Endothelial cell of umbilical vein (primary cell): ENCODE measurements at regions not wholly inside any gene's neighbourhood (a gene's known extent, or its start where the extent isn't known, plus 50 kb on each side); places are given as distances from the start of the nearest gene placed in this dataset.

Source experiments
- BruUV-seq: library from RNA; stranded (reverse); fragments of 400-500 nt; replicated peaks from 2 replicates; lab custom pipeline; 2021; lab: Mats Ljungman, UMichigan
- CTCF ChIA-PET: fragments of 300-600, 350-600 bp; sonication (Branson Sonifier 250); formaldehyde crosslinking; loops from one replicate; lab custom pipeline; 2021; ENCODE audit warnings: antibody characterized with exemption, inconsistent platforms; lab: Charles Lee
- POLR2A ChIA-PET: fragments of 300-600, 350-600 bp; sonication (Branson Sonifier 250); formaldehyde crosslinking; loops from one replicate; lab custom pipeline; 2021; ENCODE audit warnings: antibody characterized with exemption, inconsistent platforms; lab: Charles Lee
- DNase-seq: peaks from one replicate; pipeline ENCODE4 v3.0.0-alpha.2; 2011; ENCODE audit warnings: low read depth, low spot score
- FAIRE-seq: peaks from 2 replicates; lab custom pipeline; 2011; peaks lifted over from hg19 to GRCh38; lab: Jason Lieb, UNC
- H2AFZ ChIP-seq: 2 replicates; pipeline ENCODE4 v1.6.0; 2012; ENCODE audit warnings: low read depth, low read length, control low read depth, inconsistent platforms
- H3K27ac ChIP-seq: 2 replicates; pipeline ENCODE4 v1.5.1; 2011; ENCODE audit warnings: low read depth, mild to moderate bottlenecking, control low read depth, low read length, moderate library complexity; ENCODE audit not compliant: insufficient read depth
- H3K27me3 ChIP-seq, 2 experiments: 2 replicates each; pipeline versions ENCODE4 v1.6.0 to v1.6.1; 2011; ENCODE audit warnings: low read length in 2 of 2, mixed read lengths in 1 of 2; ENCODE audit not compliant: control insufficient read depth in 2 of 2, insufficient read depth in 2 of 2
- H3K36me3 ChIP-seq, 2 experiments: 2 replicates in 1 of 2; 3 replicates in 1 of 2; pipeline ENCODE4 v1.5.1; 2011; ENCODE audit warnings: low read length in 2 of 2, mild to moderate bottlenecking in 1 of 2, moderate library complexity in 1 of 2; ENCODE audit not compliant: control insufficient read depth in 2 of 2, insufficient read depth in 2 of 2; ENCODE audit errors: extremely low read depth in 1 of 2
- H3K4me1 ChIP-seq: 3 replicates; pipeline ENCODE4 v1.5.1; 2011; ENCODE audit warnings: mild to moderate bottlenecking, low read length; ENCODE audit not compliant: control insufficient read depth, insufficient read depth; ENCODE audit errors: extremely low read depth
- H3K4me2 ChIP-seq: 2 replicates; pipeline ENCODE4 v1.6.1; 2011; ENCODE audit warnings: low read length, control low read depth, mixed read lengths; ENCODE audit not compliant: insufficient read depth
- H3K4me3 ChIP-seq, 3 experiments: fragments of 200-600 bp in 1 of 3; sonication (generic), shearing (Covaris generic) in 1 of 3; replicated peaks in 1 of 3; 2 replicates each; pipeline ENCODE4 v1.5.1; 2011 to 2016; ENCODE audit warnings: control low read depth in 3 of 3, low read length in 3 of 3, mild to moderate bottlenecking in 2 of 3, inconsistent platforms in 1 of 3, low read depth in 1 of 3, moderate library complexity in 1 of 3; ENCODE audit not compliant: insufficient read depth in 1 of 3
- H3K79me2 ChIP-seq: 2 replicates; pipeline ENCODE4 v1.6.0; 2012; ENCODE audit warnings: low read length, inconsistent platforms; ENCODE audit not compliant: control insufficient read depth, insufficient read depth
- H3K9ac ChIP-seq: replicated peaks from 2 replicates; pipeline ENCODE3; 2011; ENCODE audit warnings: low read length, control low read depth; ENCODE audit not compliant: insufficient read depth; ENCODE audit errors: extremely low read depth
- H3K9me1 ChIP-seq: replicated peaks from 3 replicates; pipeline ENCODE4 v1.6.0; 2011; ENCODE audit warnings: mild to moderate bottlenecking, low read length; ENCODE audit not compliant: control insufficient read depth, insufficient read depth; ENCODE audit errors: extremely low read depth
- H3K9me3 ChIP-seq: replicated peaks from 2 replicates; pipeline ENCODE4 v1.5.1; 2012; ENCODE audit warnings: low read length, inconsistent platforms; ENCODE audit not compliant: control insufficient read depth, insufficient read depth
- H4K20me1 ChIP-seq: replicated peaks from 2 replicates; pipeline ENCODE3; 2011; ENCODE audit warnings: mild to moderate bottlenecking, low read length; ENCODE audit not compliant: control insufficient read depth, insufficient read depth; ENCODE audit errors: extremely low read depth
- EZH2 ChIP-seq: IDR thresholded peaks from 2 replicates; pipeline ENCODE4 v1.6.1; 2012; ENCODE audit warnings: borderline replicate concordance, low read depth, mild to moderate bottlenecking, moderate library complexity, low read length, inconsistent platforms; ENCODE audit not compliant: severe bottlenecking
- FOS ChIP-seq: IDR thresholded peaks from 2 replicates; pipeline ENCODE4 v1.6.1; 2011; ENCODE audit warnings: mild to moderate bottlenecking, low read length, moderate library complexity, borderline replicate concordance; ENCODE audit not compliant: insufficient read depth
- GATA2 ChIP-seq: IDR thresholded peaks from 2 replicates; pipeline ENCODE4 v1.7.0; 2011; ENCODE audit warnings: low read depth, mild to moderate bottlenecking, moderate library complexity, mixed read lengths, low read length; ENCODE audit not compliant: insufficient read length, insufficient read depth
- JUN ChIP-seq: IDR thresholded peaks from 2 replicates; pipeline ENCODE4 v1.6.1; 2011; ENCODE audit warnings: borderline replicate concordance, low read depth; ENCODE audit not compliant: insufficient read length, insufficient read depth
- MYC ChIP-seq: IDR thresholded peaks from one replicate; pipeline ENCODE4 v1.6.1; 2011; ENCODE audit warnings: mild to moderate bottlenecking, low read depth, low read length
- POLR2A ChIP-seq: IDR thresholded peaks from 2 replicates; pipeline ENCODE4 v1.6.1; 2012; ENCODE audit warnings: low read depth, mild to moderate bottlenecking, control low read depth, low read length
- POLR2AphosphoS5 ChIP-seq: IDR thresholded peaks from 2 replicates; pipeline ENCODE4 v1.6.1; 2012; ENCODE audit warnings: low read depth, mild to moderate bottlenecking, control low read depth, low read length, moderate library complexity; ENCODE audit not compliant: insufficient read depth
- dilution Hi-C: fragments of 300-500 bp; cut with MboI; formaldehyde crosslinking; loops from one replicate; pipeline ENCODE4 v1.15.0; 2019; ENCODE audit warnings: low sequenced_read_pairs; ENCODE audit not compliant: extremely low pct_ligation_motif_present
- intact Hi-C: fragments of 100-400 bp; cut with micrococcal nuclease; formaldehyde crosslinking; loops from one replicate; pipeline ENCODE4 v1.10.0; 2022
- TF ChIP-seq, protein P1 (sequence below), 2 donors: IDR thresholded peaks; 1 replicate in 1 of 2; 2 replicates in 1 of 2; pipeline ENCODE4 v1.5.1; 2011; ENCODE audit warnings: low read length in 2 of 2, mild to moderate bottlenecking in 2 of 2, moderate library complexity in 2 of 2, control low read depth in 1 of 2, inconsistent platforms in 1 of 2, low read depth in 1 of 2; ENCODE audit not compliant: insufficient read depth in 1 of 2; ENCODE audit errors: extremely low read depth in 1 of 2
- TF ChIP-seq, protein P2 (sequence below): IDR thresholded peaks from 2 replicates; pipeline ENCODE4 v1.6.1; 2011; ENCODE audit not compliant: insufficient read depth, insufficient read length

DNA sequence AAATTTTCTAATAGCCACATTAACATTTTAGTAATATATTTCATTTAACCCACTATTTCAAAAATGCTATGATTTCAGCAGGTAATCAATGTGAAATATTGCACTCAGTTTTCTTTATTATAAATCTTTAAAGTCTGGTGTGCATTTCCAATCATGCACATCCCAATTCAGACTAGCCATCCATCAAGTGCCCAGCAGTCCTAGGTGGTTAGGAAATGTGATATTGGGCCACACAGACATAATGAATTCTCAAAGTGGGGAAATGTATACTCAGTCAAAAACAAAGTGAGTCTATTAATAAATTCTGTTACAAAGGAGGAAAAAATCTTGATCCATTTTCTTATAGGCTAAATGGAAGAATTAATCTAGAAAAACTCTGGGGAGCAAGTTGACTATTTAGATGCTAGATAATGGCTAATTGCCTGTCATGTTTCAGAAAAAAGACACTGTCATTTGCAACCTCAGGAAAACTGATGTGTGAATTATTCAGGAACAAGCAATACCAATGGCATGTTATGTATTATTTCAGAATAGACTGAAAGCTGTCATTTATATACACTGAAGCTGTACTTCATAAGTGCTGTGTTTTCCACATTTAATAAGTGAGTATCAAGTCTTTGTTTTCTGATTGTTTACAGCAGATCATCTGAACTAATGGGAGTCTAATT, 629.1 kb upstream of the ADARB2 start:
- H2AFZ ChIP-seq, result no peak overlapping the region
- H4K20me1 ChIP-seq, result no peaks in the 10 kb centered on the region
- H3K4me3 ChIP-seq, result no peak overlapping the region
- FAIRE-seq (no peak), DNase-seq (no peak)
- TF ChIP-seq, protein P1, sequence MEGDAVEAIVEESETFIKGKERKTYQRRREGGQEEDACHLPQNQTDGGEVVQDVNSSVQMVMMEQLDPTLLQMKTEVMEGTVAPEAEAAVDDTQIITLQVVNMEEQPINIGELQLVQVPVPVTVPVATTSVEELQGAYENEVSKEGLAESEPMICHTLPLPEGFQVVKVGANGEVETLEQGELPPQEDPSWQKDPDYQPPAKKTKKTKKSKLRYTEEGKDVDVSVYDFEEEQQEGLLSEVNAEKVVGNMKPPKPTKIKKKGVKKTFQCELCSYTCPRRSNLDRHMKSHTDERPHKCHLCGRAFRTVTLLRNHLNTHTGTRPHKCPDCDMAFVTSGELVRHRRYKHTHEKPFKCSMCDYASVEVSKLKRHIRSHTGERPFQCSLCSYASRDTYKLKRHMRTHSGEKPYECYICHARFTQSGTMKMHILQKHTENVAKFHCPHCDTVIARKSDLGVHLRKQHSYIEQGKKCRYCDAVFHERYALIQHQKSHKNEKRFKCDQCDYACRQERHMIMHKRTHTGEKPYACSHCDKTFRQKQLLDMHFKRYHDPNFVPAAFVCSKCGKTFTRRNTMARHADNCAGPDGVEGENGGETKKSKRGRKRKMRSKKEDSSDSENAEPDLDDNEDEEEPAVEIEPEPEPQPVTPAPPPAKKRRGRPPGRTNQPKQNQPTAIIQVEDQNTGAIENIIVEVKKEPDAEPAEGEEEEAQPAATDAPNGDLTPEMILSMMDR (IDR thresholded peaks at IDR 0.05; ENCODE audit: extremely low read depth in 1 of 2, insufficient read depth in 1 of 2, low read depth in 1 of 2, low read length in 2 of 2), result no peak
- TF ChIP-seq GATA2 (no peak), MYC (no peak), POLR2A (no peak), POLR2AphosphoS5 (no peak), JUN (no peak), EZH2 (no peak), FOS (no peak)
- TF ChIP-seq, protein P2, sequence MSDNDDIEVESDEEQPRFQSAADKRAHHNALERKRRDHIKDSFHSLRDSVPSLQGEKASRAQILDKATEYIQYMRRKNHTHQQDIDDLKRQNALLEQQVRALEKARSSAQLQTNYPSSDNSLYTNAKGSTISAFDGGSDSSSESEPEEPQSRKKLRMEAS, result no peak
- H3K79me2 ChIP-seq, result no peaks in the 10 kb centered on the region
- no peaks in the 10 kb centered on the region for H3K4me1 ChIP-seq
- H3K36me3 ChIP-seq, result no peaks in the 10 kb centered on the region
- H3K9me3 ChIP-seq, result no peaks in the 10 kb centered on the region
- no peak overlapping the region for H3K27ac ChIP-seq
- ChIA-PET CTCF (no interaction called here), POLR2A (no interaction called here)
- H3K9ac ChIP-seq, result no peak overlapping the region
- dilution Hi-C loops (no loop called here), intact Hi-C loops (no loop called here)
- H3K27me3 ChIP-seq, result no peaks in the 10 kb centered on the region
- no peak overlapping the region for H3K4me2 ChIP-seq
- H3K9me1 ChIP-seq, result no peaks in the 10 kb centered on the region
- BruUV-seq, result no TSS peak
